ENCODE measurements at regions not wholly inside any gene's neighbourhood (a gene's known extent, or its start where the extent isn't known, plus 50 kb on each side); places are given as distances from the start of the nearest gene placed in this dataset.
"Not testable (repeated sequence)": the region's sequence is repeated elsewhere in the genome, so short reads cannot be mapped to it uniquely, and the experiment has no call there.

GRCh38 chr6:60779591-60779990, 1506.4 kb downstream of the KHDRBS2 start:
- not testable (repeated sequence) for TF ChIP-seq EP300 (IDR thresholded peaks at IDR 0.05)
- TF ChIP-seq, protein P1, sequence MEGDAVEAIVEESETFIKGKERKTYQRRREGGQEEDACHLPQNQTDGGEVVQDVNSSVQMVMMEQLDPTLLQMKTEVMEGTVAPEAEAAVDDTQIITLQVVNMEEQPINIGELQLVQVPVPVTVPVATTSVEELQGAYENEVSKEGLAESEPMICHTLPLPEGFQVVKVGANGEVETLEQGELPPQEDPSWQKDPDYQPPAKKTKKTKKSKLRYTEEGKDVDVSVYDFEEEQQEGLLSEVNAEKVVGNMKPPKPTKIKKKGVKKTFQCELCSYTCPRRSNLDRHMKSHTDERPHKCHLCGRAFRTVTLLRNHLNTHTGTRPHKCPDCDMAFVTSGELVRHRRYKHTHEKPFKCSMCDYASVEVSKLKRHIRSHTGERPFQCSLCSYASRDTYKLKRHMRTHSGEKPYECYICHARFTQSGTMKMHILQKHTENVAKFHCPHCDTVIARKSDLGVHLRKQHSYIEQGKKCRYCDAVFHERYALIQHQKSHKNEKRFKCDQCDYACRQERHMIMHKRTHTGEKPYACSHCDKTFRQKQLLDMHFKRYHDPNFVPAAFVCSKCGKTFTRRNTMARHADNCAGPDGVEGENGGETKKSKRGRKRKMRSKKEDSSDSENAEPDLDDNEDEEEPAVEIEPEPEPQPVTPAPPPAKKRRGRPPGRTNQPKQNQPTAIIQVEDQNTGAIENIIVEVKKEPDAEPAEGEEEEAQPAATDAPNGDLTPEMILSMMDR (IDR thresholded peaks at IDR 0.05): not testable (repeated sequence)
